Karpas-422 (cell line): ENCODE measurements at regions not wholly inside any gene's neighbourhood (a gene's known extent, or its start where the extent isn't known, plus 50 kb on each side); places are given as distances from the start of the nearest gene placed in this dataset.

Source experiments
- DNase-seq: peaks from one replicate; pipeline ENCODE4 v3.0.0-alpha.2; 2015
- H2AFZ ChIP-seq: fragments of 200-600 bp; sonication (generic); 2 replicates; pipeline ENCODE4 v1.6.1; 2014; ENCODE audit warnings: antibody characterized with exemption, low read length, mixed read lengths
- H3K27ac ChIP-seq: fragments of 200-600 bp; sonication (generic); 2 replicates; pipeline ENCODE4 v1.5.1; 2014; ENCODE audit warnings: mild to moderate bottlenecking, low read length, moderate library complexity
- H3K27me3 ChIP-seq: fragments of 200-600 bp; sonication (generic); 2 replicates; pipeline ENCODE4 v1.6.1; 2014; ENCODE audit warnings: low read length, mixed read lengths
- H3K36me3 ChIP-seq: fragments of 200-600 bp; sonication (generic); 2 replicates; pipeline ENCODE4 v1.6.1; 2014; ENCODE audit warnings: low read length, mixed read lengths; ENCODE audit not compliant: insufficient read depth
- H3K4me1 ChIP-seq: fragments of 200-600 bp; sonication (generic); 2 replicates; pipeline ENCODE4 v1.6.1; 2014; ENCODE audit warnings: mild to moderate bottlenecking, low read length, mixed read lengths
- H3K4me2 ChIP-seq: fragments of 200-600 bp; sonication (generic); 2 replicates; pipeline ENCODE4 v1.6.1; 2014; ENCODE audit warnings: low read length, low read depth, mild to moderate bottlenecking; ENCODE audit not compliant: poor library complexity, severe bottlenecking
- H3K4me3 ChIP-seq: fragments of 200-600 bp; sonication (generic); 2 replicates; pipeline ENCODE4 v1.5.1; 2014; ENCODE audit warnings: mild to moderate bottlenecking, antibody characterized with exemption, low read length, mixed read lengths
- H3K79me2 ChIP-seq: fragments of 200-600 bp; sonication (generic); 2 replicates; pipeline ENCODE4 v1.6.1; 2014; ENCODE audit warnings: mild to moderate bottlenecking, low read length, mixed read lengths
- H3K9ac ChIP-seq: fragments of 200-600 bp; sonication (generic); 2 replicates; pipeline ENCODE4 v1.6.0; 2014; ENCODE audit warnings: low read length
- H3K9me2 ChIP-seq: fragments of 200-600 bp; sonication (generic), shearing (Covaris generic); replicated peaks from 2 replicates; pipeline ENCODE4 v1.6.0; 2014; ENCODE audit warnings: mild to moderate bottlenecking, low read length, moderate library complexity; ENCODE audit not compliant: insufficient read depth
- H3K9me3 ChIP-seq: fragments of 300-700, 200-600 bp; sonication (generic); 2 replicates; pipeline ENCODE4 v1.6.1; 2014; ENCODE audit warnings: low read length, mixed read lengths
- H4K20me1 ChIP-seq: fragments of 200-600 bp; sonication (generic); 2 replicates; pipeline ENCODE4 v1.6.1; 2014; ENCODE audit warnings: mild to moderate bottlenecking, antibody characterized with exemption, low read length, low read depth; ENCODE audit not compliant: insufficient read depth

GRCh38 chr3:162534431-162534830, 1037.8 kb downstream of the OTOL1 start:
- H3K27me3 ChIP-seq, result no peaks in the 10 kb centered on the region
- no peaks in the 10 kb centered on the region for H4K20me1 ChIP-seq
- no peak overlapping the region for H3K27ac ChIP-seq
- H3K79me2 ChIP-seq, result no peaks in the 10 kb centered on the region
- DNase-seq, result no peak
- H3K36me3 ChIP-seq, result no peaks in the 10 kb centered on the region
- no peak overlapping the region for H3K9ac ChIP-seq
- H3K9me2 ChIP-seq, result no peaks in the 10 kb centered on the region
- no peak overlapping the region for H2AFZ ChIP-seq
- H3K4me3 ChIP-seq, result no peak overlapping the region
- H3K4me2 ChIP-seq, result no peak overlapping the region
- H3K4me1 ChIP-seq, result no peaks in the 10 kb centered on the region
- peaks cover 13% of the 10 kb centered on the region for H3K9me3 ChIP-seq

DNA sequence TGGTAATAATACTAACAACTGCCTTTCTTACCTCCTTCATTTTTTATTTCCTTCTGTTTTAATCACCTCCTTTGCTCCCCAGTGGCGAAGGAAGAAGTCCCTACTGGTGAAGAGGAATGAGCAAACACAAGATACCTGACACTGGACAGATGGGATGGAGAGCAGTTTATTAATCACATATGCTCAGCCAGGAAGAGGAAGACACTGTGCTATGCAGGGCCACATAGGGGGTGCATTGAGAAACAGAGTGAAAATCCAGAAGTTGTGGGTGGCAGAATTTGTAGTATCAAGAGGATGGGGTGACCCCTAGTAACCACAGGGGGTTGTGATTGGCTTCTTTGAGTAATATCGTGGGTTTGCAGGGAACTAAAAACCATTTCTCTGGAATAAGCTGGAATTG, 1041.9 kb downstream of the OTOL1 start:
- Histone ChIP-seq H3K79me2 (no peaks in the 10 kb centered on the region), H3K27me3 (no peaks in the 10 kb centered on the region), H3K9me3 (peaks cover 7% of the 10 kb centered on the region), H3K4me1 (no peaks in the 10 kb centered on the region), H3K4me3 (no peak overlapping the region), H3K9ac (no peak overlapping the region), H3K36me3 (no peaks in the 10 kb centered on the region), H2AFZ (no peak overlapping the region), H3K4me2 (no peak overlapping the region), H4K20me1 (no peaks in the 10 kb centered on the region), H3K9me2 (no peaks in the 10 kb centered on the region), H3K27ac (no peak overlapping the region)
- DNase-seq, result no peak

- H3K36me3 ChIP-seq, result no peaks in the 10 kb centered on the region
- H3K9ac ChIP-seq, result no peak overlapping the region
- H3K4me1 ChIP-seq, result no peaks in the 10 kb centered on the region
- H3K27ac ChIP-seq, result no peak overlapping the region
- no peaks in the 10 kb centered on the region for H3K9me2 ChIP-seq
- no peaks in the 10 kb centered on the region for H3K79me2 ChIP-seq
- no peaks in the 10 kb centered on the region for H4K20me1 ChIP-seq
- no peak overlapping the region for H3K4me2 ChIP-seq
- no peak overlapping the region for H2AFZ ChIP-seq
- no peaks in the 10 kb centered on the region for H3K27me3 ChIP-seq
- H3K4me3 ChIP-seq, result no peak overlapping the region
- H3K9me3 ChIP-seq, result peaks cover 7% of the 10 kb centered on the region
- no peak for DNase-seq
These were observed 1042.3 kb downstream of the OTOL1 start for GRCh38 chr3:162538906-162539305.

GRCh38 chr3:162540421-162540820, 1043.8 kb downstream of the OTOL1 start:
- Histone ChIP-seq H4K20me1 (no peaks in the 10 kb centered on the region), H3K4me1 (no peaks in the 10 kb centered on the region), H3K4me3 (no peak overlapping the region), H3K9me2 (no peaks in the 10 kb centered on the region), H3K9me3 (peaks cover 4% of the 10 kb centered on the region), H3K27ac (no peak overlapping the region), H3K79me2 (no peaks in the 10 kb centered on the region), H3K9ac (no peak overlapping the region), H3K36me3 (no peaks in the 10 kb centered on the region), H3K4me2 (no peak overlapping the region), H3K27me3 (no peaks in the 10 kb centered on the region), H2AFZ (no peak overlapping the region)
- no peak for DNase-seq

- no peaks in the 10 kb centered on the region for H3K36me3 ChIP-seq
These were observed 1045.3 kb downstream of the OTOL1 start for GRCh38 chr3:162541923-162542322.

DNA sequence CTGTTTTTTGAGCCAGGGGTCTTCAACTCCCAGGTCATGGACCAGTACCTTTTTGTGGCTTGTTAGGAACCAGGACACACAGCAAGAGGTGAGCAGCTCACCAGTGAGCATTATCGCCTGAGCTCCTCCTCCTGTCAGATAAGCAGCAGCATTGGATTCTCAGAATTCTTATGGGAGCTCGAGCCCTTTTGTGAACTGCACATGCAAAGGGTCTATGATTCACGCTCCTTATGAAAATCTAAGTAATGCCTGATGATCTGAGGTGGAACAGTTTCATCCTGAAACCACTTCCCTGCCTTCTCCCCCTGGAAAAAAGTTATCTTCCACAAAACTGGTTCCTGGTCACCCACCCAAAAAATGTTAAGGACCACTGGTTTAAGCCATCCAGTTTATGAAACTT, 1047.6 kb downstream of the OTOL1 start:
- no peak overlapping the region for H3K27ac ChIP-seq
- H3K9me2 ChIP-seq, result no peaks in the 10 kb centered on the region
- no peaks in the 10 kb centered on the region for H4K20me1 ChIP-seq

More at GRCh38 chr3:162541923-162542322, 1045.3 kb downstream of the OTOL1 start:
- Histone ChIP-seq H3K4me3 (no peak overlapping the region), H3K4me2 (no peak overlapping the region), H3K27me3 (no peaks in the 10 kb centered on the region), H3K9me2 (no peaks in the 10 kb centered on the region), H3K9ac (no peak overlapping the region), H3K79me2 (no peaks in the 10 kb centered on the region), H3K27ac (no peak overlapping the region), H4K20me1 (no peaks in the 10 kb centered on the region), H2AFZ (no peak overlapping the region), H3K4me1 (no peaks in the 10 kb centered on the region), H3K9me3 (peaks cover 4% of the 10 kb centered on the region)
- DNase-seq, result no peak

GRCh38 chr3:162546910-162547309, 1050.3 kb downstream of the OTOL1 start:
- Histone ChIP-seq H3K4me2 (no peak overlapping the region), H3K79me2 (no peaks in the 10 kb centered on the region), H3K9ac (no peak overlapping the region), H3K27me3 (no peaks in the 10 kb centered on the region), H2AFZ (no peak overlapping the region), H3K27ac (no peak overlapping the region), H3K9me2 (no peaks in the 10 kb centered on the region), H3K4me3 (no peak overlapping the region), H3K4me1 (no peaks in the 10 kb centered on the region), H3K9me3 (peaks cover 18% of the 10 kb centered on the region), H4K20me1 (no peaks in the 10 kb centered on the region), H3K36me3 (no peaks in the 10 kb centered on the region)
- DNase-seq, result no peak

More for the DNA sequence above, 1047.6 kb downstream of the OTOL1 start:
- Histone ChIP-seq H3K79me2 (no peaks in the 10 kb centered on the region), H3K9me3 (peaks cover 10% of the 10 kb centered on the region), H3K36me3 (no peaks in the 10 kb centered on the region), H3K9ac (no peak overlapping the region), H3K4me2 (no peak overlapping the region), H3K4me1 (no peaks in the 10 kb centered on the region), H3K27me3 (no peaks in the 10 kb centered on the region), H2AFZ (no peak overlapping the region), H3K4me3 (no peak overlapping the region)
- DNase-seq, result no peak

- peaks cover 18% of the 10 kb centered on the region for H3K9me3 ChIP-seq
These were observed 1050.7 kb downstream of the OTOL1 start for GRCh38 chr3:162547321-162547720.

GRCh38 chr3:162555761-162556160, 1059.2 kb downstream of the OTOL1 start:
- H3K4me1 ChIP-seq, result no peaks in the 10 kb centered on the region
- no peaks in the 10 kb centered on the region for H3K9me2 ChIP-seq
- no peaks in the 10 kb centered on the region for H3K36me3 ChIP-seq
- H3K4me3 ChIP-seq, result no peak overlapping the region
- no peak overlapping the region for H2AFZ ChIP-seq
- no peak overlapping the region for H3K27ac ChIP-seq
- H3K4me2 ChIP-seq, result no peak overlapping the region
- no peak for DNase-seq
- no peak overlapping the region for H3K9ac ChIP-seq
- H3K79me2 ChIP-seq, result no peaks in the 10 kb centered on the region
- no peaks in the 10 kb centered on the region for H4K20me1 ChIP-seq
- peaks cover 31% of the 10 kb centered on the region for H3K9me3 ChIP-seq
- H3K27me3 ChIP-seq, result no peaks in the 10 kb centered on the region

More at GRCh38 chr3:162547321-162547720, 1050.7 kb downstream of the OTOL1 start:
- no peak overlapping the region for H3K27ac ChIP-seq
- no peak overlapping the region for H2AFZ ChIP-seq
- no peaks in the 10 kb centered on the region for H3K4me1 ChIP-seq
- H4K20me1 ChIP-seq, result no peaks in the 10 kb centered on the region
- H3K4me3 ChIP-seq, result no peak overlapping the region
- no peak for DNase-seq
- no peaks in the 10 kb centered on the region for H3K79me2 ChIP-seq
- H3K27me3 ChIP-seq, result no peaks in the 10 kb centered on the region
- H3K36me3 ChIP-seq, result no peaks in the 10 kb centered on the region
- H3K9me2 ChIP-seq, result no peaks in the 10 kb centered on the region
- no peak overlapping the region for H3K9ac ChIP-seq
- H3K4me2 ChIP-seq, result no peak overlapping the region
